ENCODE measurements at regions not wholly inside any gene's neighbourhood (a gene's known extent, or its start where the extent isn't known, plus 50 kb on each side); places are given as distances from the start of the nearest gene placed in this dataset.

- no peak for DNase-seq
These were observed 76.3 kb upstream of the WSB1 start for GRCh38 chr17:27217631-27218030.

- no peak for DNase-seq
These were observed 75.9 kb upstream of the WSB1 start for GRCh38 chr17:27218041-27218440.

- no peak for DNase-seq
These were observed 75.0 kb upstream of the WSB1 start for GRCh38 chr17:27218719-27219488.

DNA sequence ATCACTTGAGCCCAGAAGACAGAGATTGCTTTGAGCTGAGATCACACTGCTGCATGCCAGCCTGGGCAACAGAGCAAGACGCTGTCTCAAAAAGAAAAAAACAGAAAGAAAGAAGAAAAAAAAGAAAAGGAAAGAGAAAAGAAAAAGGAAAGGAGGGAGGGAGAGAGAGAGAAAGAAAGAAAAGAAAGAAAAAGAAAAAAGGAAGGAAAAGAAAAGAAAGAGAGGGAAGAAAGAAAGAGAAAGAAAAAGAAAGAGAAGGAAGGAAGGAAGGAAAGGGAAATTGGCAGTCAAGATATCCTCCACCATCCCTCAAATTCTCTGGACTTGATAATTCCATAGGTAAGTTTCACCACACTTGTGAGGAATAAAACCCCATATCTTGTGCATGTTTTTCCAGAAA is 71.4 kb upstream of the WSB1 start:
- no peak for DNase-seq

- no peak for DNase-seq
These were observed 69.2 kb upstream of the WSB1 start for GRCh38 chr17:27224526-27225315.

DNA sequence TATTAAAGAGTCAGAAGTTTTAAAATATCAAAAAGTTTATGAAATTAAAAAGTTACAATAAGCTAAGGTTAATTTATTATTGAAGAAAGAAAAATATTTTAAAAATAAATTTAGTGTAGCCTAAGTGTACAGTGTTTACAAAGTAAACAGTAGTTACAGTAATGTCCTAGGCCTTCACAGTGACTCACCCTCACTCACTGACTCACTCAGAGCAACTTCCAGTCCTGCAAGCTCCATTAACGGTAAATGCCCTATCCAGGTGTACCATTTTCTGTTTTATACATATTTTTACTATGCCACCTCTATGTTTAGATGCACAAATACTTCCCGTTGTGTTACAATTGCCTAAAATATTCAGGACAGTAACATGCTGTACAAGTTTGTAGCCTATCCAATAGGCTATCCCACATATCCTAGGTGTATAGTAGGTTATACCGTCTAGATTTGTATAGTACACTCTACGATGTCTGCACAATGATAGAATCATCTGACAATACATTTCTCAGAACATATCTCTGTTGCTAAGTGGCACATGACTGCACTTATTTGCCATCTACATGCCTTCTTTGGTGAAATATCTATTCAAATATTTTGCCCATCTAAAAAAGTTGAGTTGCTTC is 67.2 kb upstream of the WSB1 start:
- no peak for DNase-seq

DNA sequence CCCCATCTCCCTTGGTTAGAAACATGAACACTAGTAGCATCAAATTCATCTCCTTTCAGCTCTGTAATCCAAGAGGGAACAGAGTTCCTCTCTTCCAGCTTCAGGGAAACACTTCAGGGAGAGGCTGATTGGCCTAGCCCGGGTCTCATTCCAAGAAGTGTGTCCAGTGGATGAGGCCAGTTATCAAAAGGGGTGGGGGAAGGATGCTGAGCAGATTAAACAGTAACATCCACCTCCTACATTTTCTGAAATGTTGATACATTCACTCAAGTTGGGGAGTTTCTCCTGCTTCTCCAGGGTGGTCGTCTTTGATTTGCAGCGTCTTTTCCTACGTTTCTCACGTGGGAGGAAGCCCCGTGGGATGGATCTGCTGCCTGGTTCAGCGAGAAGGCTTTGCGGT is 62.9 kb upstream of the WSB1 start:
- DNase-seq = no peak

GRCh38 chr17:27232328-27232727 is 61.6 kb upstream of the WSB1 start:
- no peak for DNase-seq

GRCh38 chr17:27233059-27233458 is 60.9 kb upstream of the WSB1 start:
- no peak for DNase-seq

GRCh38 chr17:27233776-27234175 is 60.1 kb upstream of the WSB1 start:
- DNase-seq = no peak

DNA sequence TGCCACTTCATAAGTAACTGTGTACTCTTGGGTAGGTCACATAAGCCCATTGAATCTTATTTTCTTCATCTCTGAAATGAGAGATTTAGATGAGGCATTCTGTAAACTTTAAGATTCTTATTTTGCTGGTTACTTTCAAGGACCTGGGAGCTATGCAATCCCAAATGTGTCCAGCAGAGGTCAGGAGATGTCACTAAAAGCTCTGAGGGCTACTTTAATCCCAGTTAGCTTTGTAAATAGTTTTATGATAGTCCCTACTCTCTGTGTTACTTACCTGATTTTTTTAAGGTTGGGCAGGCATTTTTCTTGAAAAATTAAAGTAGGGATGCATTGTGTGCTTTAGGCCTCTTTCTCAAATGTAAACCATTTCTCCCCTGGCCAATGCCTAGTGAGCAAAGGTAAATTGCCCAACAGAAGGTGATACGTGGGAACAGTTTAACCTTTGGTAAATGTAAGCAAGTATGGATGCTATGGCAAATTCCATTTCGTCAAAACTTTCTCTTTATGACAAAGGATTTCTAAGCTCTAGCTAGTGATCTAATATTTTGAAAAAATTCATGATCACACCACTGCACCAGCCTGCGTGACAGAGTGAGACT is 57.1 kb upstream of the WSB1 start:
- peak; percentile 29 for DNase-seq

DNA sequence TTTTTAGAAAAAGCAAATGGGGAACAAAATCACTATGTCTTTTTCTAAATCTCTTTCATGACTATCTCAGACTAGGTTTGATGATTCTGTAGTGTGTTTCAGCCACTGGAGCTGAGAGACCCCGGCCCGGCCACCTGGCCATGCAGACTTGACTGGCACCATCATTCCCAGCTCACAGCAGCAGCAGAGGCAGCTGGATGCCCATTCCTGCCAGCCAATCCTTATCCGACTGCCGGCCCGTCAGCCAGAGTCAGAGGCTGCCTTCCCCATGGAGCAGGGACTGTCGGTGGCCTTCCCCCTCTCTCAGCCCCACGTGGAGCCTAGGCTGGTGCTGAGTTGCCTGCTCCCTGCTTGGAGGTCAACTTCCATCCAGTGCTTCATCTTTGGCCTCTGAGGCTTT is 56.0 kb upstream of the WSB1 start:
- DNase-seq = no peak

DNA sequence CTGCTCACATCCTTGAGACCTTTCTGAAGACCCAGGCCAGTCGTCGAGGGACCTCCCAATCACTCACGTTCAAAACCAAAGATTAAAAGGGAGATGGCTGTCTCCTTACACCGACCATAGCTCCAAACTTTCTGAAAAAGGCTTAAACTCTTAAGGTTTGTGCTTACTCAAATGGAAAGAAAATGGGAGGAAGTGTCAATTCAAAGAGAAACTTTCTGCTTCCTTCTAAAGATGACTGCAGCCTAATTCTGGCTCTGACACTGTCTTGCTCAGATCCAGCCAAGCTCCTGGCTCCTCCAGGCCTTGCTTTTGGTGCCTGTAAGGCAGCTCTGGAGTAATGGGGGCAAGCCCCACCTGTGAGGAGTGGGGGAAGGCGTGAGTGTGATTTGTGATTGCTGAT is 54.9 kb upstream of the WSB1 start:
- no peak for DNase-seq

DNA sequence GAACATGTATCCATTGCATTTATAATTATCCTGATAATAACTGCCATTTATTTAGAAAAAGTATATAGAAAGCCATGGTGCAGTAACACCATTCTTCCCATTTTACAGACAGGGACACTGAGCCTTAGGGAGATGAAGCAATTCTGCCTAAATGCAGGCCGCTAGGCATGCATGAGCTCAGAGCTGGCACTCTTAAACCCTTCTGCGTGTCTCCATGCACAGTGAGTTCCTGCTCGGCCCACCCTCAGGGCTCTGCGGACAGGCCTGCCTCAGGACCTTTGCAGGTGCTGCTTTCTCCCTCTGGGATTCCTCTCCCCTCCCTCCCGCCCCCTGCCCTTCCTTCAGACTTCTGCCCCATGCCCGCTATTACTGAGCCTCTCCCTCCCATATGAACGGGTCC is 54.3 kb upstream of the WSB1 start:
- no peak for DNase-seq

- DNase-seq = no peak
These were observed 53.7 kb upstream of the WSB1 start for GRCh38 chr17:27240086-27240801.

- DNase-seq = no peak
These were observed 53.1 kb upstream of the WSB1 start for GRCh38 chr17:27240802-27241155.

DNA sequence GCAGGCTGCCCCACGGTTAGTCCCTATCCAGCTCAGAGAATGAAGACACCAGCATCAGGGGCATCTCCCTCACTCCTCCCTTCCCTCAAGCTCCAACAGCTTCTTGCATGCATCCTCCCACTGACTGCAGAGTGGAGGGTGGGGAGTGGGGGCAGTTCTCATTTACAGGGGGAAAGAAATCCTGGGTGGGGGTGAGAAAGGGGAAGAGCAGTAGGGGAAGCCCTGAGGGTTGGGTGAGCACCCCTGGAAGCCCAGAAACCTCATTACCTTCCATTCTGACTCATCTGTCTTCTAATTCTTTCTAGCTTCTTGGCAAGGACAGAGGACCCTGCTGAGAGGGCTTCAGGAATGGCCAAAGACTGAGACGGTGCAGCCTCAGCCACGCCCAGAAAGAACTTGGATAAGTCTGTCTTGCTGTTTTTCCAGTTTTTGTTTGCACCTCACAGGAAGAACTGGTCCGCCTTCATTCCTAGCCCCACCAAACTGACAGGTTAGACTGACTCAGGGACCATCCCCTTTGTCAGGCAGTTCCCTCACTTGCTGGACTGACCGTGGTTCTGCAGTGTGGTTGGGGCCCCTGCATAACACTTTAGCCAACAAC is 52.5 kb upstream of the WSB1 start:
- no peak for DNase-seq

DNA sequence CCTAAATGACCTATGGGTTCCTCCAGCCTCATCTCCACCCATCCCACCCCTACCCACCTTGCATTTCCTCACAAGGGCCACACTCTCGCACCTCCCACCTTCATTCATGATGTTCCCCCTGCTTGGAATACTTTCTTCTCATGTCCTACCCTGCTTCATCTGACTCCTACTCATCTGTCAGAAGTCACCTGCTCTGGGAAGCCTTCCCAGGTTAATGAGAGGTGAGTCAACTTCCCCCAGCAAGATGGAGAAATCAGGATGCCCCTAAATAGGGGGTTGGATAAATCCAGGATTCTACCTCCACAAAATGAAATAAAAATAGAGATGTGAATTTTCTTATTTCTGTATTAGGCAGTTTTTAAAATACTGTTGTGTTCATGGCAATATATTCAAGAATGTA is 51.0 kb upstream of the WSB1 start:
- no peak for DNase-seq

DNA sequence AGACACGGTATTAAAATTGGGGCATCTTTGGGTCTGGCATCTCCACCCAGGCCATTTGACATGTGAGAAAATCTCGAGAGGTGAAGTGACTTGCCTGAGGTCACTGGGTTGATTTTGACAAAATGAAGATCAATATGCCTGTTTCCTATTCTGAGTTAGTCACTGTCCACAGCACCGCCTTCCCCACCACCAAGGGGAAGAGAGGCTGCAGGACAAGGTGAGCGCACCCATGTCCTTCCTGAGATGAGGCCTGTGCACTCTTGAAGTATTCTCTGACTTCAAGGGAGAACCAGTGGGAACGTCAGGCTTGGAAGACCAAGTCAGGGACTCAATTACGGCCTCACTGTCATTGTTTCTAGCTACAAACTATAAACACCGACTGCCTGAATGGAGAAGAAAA is 49.9 kb upstream of the WSB1 start:
- no peak for DNase-seq

Data from NCI-H1048 (cell line).